ENCODE measurements at regions not wholly inside any gene's neighbourhood (a gene's known extent, or its start where the extent isn't known, plus 50 kb on each side); places are given as distances from the start of the nearest gene placed in this dataset.

DNA sequence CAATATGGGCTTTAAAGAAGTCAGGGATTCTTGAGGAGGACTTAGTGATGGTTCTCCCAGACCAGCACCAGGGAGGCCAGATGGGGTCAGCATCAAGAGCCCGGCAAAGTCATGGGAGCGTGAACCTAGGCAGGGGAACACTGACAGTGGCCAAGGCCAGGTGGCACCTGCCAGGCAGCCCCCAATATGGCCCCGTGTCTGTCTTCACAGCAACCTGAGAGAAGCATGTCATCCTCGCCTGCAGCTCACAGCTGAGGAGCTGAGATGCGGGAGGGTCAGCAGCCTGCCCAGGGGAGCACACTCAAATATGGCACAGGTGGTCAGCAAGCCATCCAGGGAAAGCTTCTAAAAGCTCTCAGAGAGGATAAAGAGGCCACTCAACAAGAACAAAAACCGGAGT lies 105.7 kb upstream of the GPC1 start:
- no peak for DNase-seq (ENCODE audit: low read depth)
- no peak overlapping the region for H3K4me3 ChIP-seq (ENCODE audit: low read length)
- TF ChIP-seq, protein P1, sequence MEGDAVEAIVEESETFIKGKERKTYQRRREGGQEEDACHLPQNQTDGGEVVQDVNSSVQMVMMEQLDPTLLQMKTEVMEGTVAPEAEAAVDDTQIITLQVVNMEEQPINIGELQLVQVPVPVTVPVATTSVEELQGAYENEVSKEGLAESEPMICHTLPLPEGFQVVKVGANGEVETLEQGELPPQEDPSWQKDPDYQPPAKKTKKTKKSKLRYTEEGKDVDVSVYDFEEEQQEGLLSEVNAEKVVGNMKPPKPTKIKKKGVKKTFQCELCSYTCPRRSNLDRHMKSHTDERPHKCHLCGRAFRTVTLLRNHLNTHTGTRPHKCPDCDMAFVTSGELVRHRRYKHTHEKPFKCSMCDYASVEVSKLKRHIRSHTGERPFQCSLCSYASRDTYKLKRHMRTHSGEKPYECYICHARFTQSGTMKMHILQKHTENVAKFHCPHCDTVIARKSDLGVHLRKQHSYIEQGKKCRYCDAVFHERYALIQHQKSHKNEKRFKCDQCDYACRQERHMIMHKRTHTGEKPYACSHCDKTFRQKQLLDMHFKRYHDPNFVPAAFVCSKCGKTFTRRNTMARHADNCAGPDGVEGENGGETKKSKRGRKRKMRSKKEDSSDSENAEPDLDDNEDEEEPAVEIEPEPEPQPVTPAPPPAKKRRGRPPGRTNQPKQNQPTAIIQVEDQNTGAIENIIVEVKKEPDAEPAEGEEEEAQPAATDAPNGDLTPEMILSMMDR (IDR thresholded peaks at IDR 0.05; ENCODE audit: insufficient read depth, low read depth, low read length, missing control alignments) = no peak

DNA sequence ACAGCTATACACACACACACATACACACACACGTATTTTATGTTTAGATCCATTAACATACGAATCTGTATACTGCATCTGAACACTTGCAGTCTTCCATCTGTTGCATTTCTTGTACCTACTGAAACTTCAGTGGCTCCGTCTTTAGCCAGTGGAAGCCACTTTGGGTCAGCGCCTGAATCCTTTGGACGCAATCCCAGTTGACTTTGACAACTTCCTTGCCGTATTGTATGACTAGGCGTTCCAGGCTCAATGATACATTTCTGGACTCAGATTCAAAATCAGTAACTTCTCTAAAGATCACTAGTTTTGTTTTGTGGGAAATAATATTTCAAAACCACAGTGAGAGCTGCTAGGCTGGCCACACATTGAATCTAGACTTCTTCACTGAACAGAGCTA lies 101.5 kb upstream of the GPC1 start:
- DNase-seq (ENCODE audit: low read depth) = no peak
- TF ChIP-seq, protein P1 (IDR thresholded peaks at IDR 0.05; ENCODE audit: insufficient read depth, low read depth, low read length, missing control alignments) = no peak
- H3K4me3 ChIP-seq (ENCODE audit: low read length) = no peak overlapping the region

DNA sequence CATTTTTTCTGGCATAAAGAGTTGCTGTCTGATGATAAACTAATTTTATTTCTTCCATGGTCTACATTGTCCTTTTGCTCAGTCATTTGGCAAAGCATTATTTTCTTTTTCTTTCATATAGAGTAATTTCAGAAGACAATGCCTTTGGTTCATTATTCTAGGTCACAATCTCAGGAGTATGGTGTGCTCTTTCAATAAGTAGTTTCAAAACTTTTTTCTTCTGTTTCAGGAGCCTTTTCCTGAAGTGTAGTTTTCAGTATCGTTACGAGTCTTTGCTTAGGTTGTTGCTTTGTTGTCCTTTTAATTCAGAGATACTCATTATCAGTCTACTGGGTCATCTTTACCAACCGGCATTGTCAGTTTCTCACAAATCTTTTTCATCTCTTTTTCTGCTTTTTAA lies 100.4 kb upstream of the GPC1 start:
- DNase-seq (ENCODE audit: low read depth) = no peak
- TF ChIP-seq, protein P1 (IDR thresholded peaks at IDR 0.05; ENCODE audit: insufficient read depth, low read depth, low read length, missing control alignments) = no peak

DNA sequence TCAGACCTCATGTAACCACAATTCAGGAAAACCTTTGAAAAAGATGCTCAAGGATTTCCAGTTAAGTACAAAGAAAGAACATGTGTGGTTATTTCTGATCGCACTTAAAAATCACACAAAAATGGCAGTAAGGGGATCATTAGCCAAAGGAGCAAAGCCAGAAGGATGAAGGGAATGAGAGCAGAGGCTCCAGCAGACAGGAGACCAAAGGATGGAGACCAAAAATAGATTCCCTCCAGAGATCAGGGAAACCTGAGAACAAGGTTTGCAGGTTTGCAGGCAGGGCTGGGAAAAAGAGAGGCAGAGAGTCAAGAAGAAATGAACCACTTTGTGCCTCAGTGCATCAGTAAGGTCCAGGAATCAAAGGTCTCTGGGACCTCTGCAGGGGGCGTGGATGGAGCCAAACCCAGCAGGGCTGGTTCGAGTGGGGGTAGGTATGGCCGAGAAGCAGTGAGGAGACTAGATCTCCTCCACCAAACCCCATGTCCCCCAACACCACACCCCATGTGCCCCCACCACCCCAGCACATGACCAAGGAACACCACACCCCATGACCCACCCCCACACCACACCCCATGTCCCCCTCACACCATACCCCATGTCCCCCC lies 98.5 kb upstream of the GPC1 start:
- TF ChIP-seq, protein P1 (IDR thresholded peaks at IDR 0.05; ENCODE audit: insufficient read depth, low read depth, low read length, missing control alignments) = no peak
- no peak for DNase-seq (ENCODE audit: low read depth)
- no peak overlapping the region for H3K4me3 ChIP-seq (ENCODE audit: low read length)

More for the DNA sequence above, 100.4 kb upstream of the GPC1 start:
- no peak overlapping the region for H3K4me3 ChIP-seq (ENCODE audit: low read length)

DNA sequence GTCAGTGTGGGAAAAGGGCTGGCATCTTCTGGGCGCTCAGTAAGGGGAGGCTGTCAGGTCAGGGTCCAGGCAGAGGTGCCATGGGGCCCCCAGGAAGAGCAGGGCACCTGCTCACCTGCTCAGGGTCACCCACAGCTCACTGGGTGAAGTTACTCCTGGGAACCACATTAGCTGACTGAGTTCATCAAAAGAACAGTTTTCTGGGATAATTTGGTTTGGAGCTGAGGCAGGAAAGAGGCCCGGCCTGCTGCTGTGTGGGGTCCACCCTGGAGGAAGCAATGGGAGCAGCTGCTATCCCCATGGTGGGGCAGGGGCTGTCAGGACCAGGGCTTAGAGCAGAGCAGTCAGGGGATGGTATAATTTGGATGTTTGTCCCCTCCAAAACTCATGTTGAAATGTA lies 97.2 kb upstream of the GPC1 start:
- TF ChIP-seq, protein P1 (IDR thresholded peaks at IDR 0.05; ENCODE audit: insufficient read depth, low read depth, low read length, missing control alignments) = no peak
- DNase-seq (ENCODE audit: low read depth) = no peak
- no peak overlapping the region for H3K4me3 ChIP-seq (ENCODE audit: low read length)

DNA sequence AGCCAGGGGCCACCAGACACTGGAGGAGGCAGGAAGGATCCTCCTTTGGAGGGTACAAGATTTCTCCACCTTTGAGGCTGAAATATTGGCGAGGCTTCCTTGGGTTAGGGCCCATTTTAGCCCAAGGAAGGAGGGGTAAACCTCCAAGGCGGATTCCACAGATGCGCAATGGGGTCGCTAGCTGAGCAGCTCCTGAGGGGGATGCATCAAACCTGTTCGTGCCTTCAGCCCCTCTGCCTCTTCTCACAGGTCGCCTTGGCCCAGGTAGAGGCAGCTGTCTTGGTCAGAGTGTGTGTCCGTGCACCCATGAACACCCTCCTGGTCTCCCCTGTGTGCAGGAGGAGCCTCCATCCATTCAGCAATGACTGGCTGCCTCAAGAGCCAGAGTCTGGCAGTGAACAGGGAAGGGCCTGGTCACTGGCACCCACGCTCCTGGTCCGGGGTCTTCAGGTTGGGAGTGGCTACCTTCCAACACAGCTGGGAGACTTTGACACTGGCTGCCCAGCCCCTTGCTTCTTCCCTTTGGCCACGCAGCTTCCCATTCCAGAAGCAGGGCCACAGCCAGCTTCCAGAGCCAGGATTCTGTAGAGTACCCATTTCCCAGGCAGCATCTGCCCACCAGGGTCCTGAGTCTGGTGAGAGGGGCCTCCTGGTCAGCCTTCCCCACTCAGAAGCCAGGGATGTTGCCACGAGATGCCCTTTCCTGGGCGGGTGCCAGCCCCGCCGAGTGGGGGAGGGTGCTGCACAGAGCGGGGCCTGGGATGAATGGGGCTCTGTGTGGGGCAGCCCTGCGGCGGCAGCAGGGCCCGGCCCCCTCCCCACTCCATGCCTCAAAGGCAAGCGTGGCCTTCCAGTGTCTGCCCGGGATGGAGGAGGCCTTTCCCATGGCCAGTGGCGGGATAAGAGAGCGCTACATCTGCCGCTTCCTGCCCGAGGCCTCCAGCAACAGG lies 95.8 kb upstream of the GPC1 start:
- DNase-seq (ENCODE audit: low read depth) = no peak
- no peak overlapping the region for H3K4me3 ChIP-seq (ENCODE audit: low read length)
- TF ChIP-seq, protein P1 (IDR thresholded peaks at IDR 0.05; ENCODE audit: insufficient read depth, low read depth, low read length, missing control alignments) = no peak

Measured in epithelial cell of esophagus (primary cell).